ENCODE measurements at regions not wholly inside any gene's neighbourhood (a gene's known extent, or its start where the extent isn't known, plus 50 kb on each side); places are given as distances from the start of the nearest gene placed in this dataset.

GRCh38 chr12:61514016-61514415, 746.2 kb upstream of the USP15 start (continued):
- no peak for TF ChIP-seq CHD7 (IDR thresholded peaks at IDR 0.05; ENCODE audit: insufficient replicate concordance, low read length)
- no peak for TF ChIP-seq ATF2 (IDR thresholded peaks at IDR 0.05; ENCODE audit: low read length)
- TF ChIP-seq KDM4A (IDR thresholded peaks at IDR 0.05; ENCODE audit: low read depth, low read length, severe bottlenecking) = no peak
